Activated CD4-positive, alpha-beta T cell treated with anti-CD3 and anti-CD28 coated beads for 36 hours (primary cell): ENCODE measurements at regions not wholly inside any gene's neighbourhood (a gene's known extent, or its start where the extent isn't known, plus 50 kb on each side); places are given as distances from the start of the nearest gene placed in this dataset.
"Not testable (repeated sequence)": the region's sequence is repeated elsewhere in the genome, so short reads cannot be mapped to it uniquely, and the experiment has no call there.

Experiments used
- ATAC-seq: fragments of 200-7000 bp; cut with Tn5 transposase; one replicate; pipeline ENCODE4 v1.10.0; 2021; ENCODE audit warnings: mild to moderate bottlenecking, moderate library complexity
- CTCF ChIA-PET: fragments of 350-600 bp; sonication (Branson Sonifier 250); formaldehyde crosslinking; loops from one replicate; lab custom pipeline; 2021; ENCODE audit warnings: antibody characterized with exemption; lab: Charles Lee
- POLR2A ChIA-PET: fragments of 350-600 bp; sonication (Branson Sonifier 250); formaldehyde crosslinking; loops from one replicate; lab custom pipeline; 2021; ENCODE audit warnings: antibody characterized with exemption, inconsistent platforms; lab: Charles Lee
- DNase-seq: peaks from one replicate; pipeline ENCODE4 v3.0.0-alpha.2; 2020
- H3K27ac Mint-ChIP-seq: one replicate; pipeline ENCODE4 v1.8.0; 2021; ENCODE audit warnings: mixed read lengths
- H3K27me3 Mint-ChIP-seq: one replicate; pipeline ENCODE4 v1.8.0; 2021; ENCODE audit warnings: mixed read lengths
- H3K36me3 Mint-ChIP-seq: one replicate; pipeline ENCODE4 v1.8.0; 2021; ENCODE audit warnings: low read depth, mixed read lengths
- H3K4me1 Mint-ChIP-seq: one replicate; pipeline ENCODE4 v1.8.0; 2021; ENCODE audit warnings: mixed read lengths
- H3K4me3 Mint-ChIP-seq: one replicate; pipeline ENCODE4 v1.8.0; 2021; ENCODE audit warnings: mild to moderate bottlenecking, moderate library complexity, mixed read lengths
- H3K9me3 Mint-ChIP-seq: one replicate; pipeline ENCODE4 v1.8.0; 2021; ENCODE audit warnings: low read depth, mixed read lengths
- intact Hi-C, 2 experiments: fragments of 100-400 bp; cut with DNase I in 1 of 2; cut with micrococcal nuclease in 1 of 2; formaldehyde crosslinking; loops; one replicate each; pipeline versions ENCODE4 v1.14.2 to v1.15.1; 2022 to 2024; cut with DNase I, micrococcal nuclease

DNA sequence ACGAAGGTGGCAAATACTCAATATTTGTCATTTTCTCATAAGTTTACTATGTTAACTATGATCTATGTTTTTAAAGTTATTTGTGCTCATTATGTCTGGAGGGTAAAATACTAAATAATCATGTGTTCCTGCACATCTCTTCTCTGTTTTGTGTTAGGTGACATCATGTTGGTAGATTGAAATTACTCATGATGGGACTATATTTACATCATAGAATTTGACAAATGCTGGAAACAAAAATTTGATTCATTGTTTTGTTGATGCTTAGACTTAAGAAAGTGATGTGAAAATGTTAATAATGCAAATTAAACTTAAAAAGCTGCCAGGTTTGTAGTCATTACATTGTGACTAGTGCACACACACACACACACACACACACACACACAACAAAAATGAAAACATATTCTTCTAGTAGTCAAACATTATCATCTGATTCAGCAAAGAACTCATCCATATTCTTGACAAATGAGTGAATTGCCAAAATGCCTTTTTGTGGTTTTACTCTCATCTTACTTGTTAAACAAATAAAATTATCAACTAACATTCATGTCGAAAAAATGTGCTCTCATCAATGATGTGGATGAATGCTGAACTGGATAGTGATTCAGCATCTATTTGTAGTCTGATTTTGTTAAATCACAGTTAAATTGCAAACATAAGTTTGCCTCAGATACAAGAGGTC lies 870.7 kb downstream of the BRINP3 start:
- ChIA-PET POLR2A (no interaction called here), CTCF (no interaction called here)
- Mint-ChIP-seq H3K27ac (no peak overlapping the region), H3K4me1 (no peaks in the 10 kb centered on the region), H3K4me3 (no peak overlapping the region), H3K9me3 (no peaks in the 10 kb centered on the region), H3K36me3 (no peaks in the 10 kb centered on the region), H3K27me3 (no peaks in the 10 kb centered on the region)
- intact Hi-C loops, result no loop called here
- DNase-seq, result no peak
- no peak for ATAC-seq

- H3K4me1 Mint-ChIP-seq, result no peaks in the 10 kb centered on the region
- intact Hi-C loops, result no loop called here
- CTCF ChIA-PET, result no interaction called here
- POLR2A ChIA-PET, result no interaction called here
- DNase-seq (no peak), ATAC-seq (no peak)
- H3K36me3 Mint-ChIP-seq, result no peaks in the 10 kb centered on the region
- no peaks in the 10 kb centered on the region for H3K9me3 Mint-ChIP-seq
- H3K4me3 Mint-ChIP-seq, result no peak overlapping the region
- H3K27me3 Mint-ChIP-seq, result no peaks in the 10 kb centered on the region
- H3K27ac Mint-ChIP-seq, result no peak overlapping the region
These were observed 870.1 kb downstream of the BRINP3 start for GRCh38 chr1:189607477-189608096.

DNA sequence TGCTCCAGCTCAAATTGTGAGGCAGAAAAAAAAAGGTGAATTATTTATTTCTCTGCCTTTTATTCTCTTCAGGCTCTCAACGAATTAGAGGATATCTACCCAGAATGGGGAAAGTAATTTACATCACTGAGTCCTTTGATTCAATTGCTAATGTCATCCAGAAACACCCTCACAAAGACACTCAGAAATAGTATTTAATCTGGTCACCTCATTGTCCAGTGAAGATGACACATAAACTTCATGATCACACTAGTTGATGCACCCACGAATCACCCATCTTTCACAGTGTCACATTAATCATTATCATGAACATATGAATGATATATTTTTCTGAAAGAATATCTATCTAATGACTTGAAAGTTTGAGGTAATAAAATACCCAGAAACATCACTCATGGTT lies 868.5 kb downstream of the BRINP3 start:
- ATAC-seq, result no peak
- CTCF ChIA-PET, result interaction anchor here (0.6 kb wide), 1 partner anchor 239 kb away, joined by 3 read pairs; no protein-coding TSS in a partner anchor
- H3K9me3 Mint-ChIP-seq, result no peaks in the 10 kb centered on the region
- H3K4me1 Mint-ChIP-seq, result no peaks in the 10 kb centered on the region
- intact Hi-C loops, result no loop called here
- no peaks in the 10 kb centered on the region for H3K27me3 Mint-ChIP-seq
- no peak overlapping the region for H3K27ac Mint-ChIP-seq
- H3K36me3 Mint-ChIP-seq, result no peaks in the 10 kb centered on the region
- DNase-seq, result no peak
- no peak overlapping the region for H3K4me3 Mint-ChIP-seq
- POLR2A ChIA-PET, result no interaction called here

DNA sequence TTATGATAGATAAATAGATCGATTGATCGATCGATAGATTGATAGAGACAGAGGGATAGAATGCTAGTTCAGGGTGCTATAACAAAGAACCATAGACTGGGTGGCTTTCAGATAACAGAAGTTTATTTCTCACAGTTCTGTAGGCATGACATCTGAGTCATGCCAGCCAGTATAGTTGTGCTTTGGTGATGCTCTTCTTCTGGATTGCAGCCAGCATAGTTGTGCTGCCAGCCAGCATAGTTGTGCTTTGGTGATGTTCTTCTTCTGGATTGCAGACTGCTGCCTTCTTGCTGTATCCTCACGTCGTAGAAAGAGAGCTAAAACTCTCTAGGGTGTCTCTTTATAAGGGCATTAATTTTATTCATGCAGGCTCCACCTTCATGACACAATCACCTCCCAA lies 860.8 kb downstream of the BRINP3 start:
- CTCF ChIA-PET, result no interaction called here
- no peak overlapping the region for H3K4me3 Mint-ChIP-seq
- no peaks in the 10 kb centered on the region for H3K36me3 Mint-ChIP-seq
- no peaks in the 10 kb centered on the region for H3K4me1 Mint-ChIP-seq
- ATAC-seq (no peak), DNase-seq (no peak)
- no peaks in the 10 kb centered on the region for H3K27me3 Mint-ChIP-seq
- H3K9me3 Mint-ChIP-seq, result no peaks in the 10 kb centered on the region
- intact Hi-C loops, result loop anchor here in 1 of 2 experiments (5.0 kb wide), 1 partner anchor 40 kb away; no protein-coding TSS in a partner anchor
- no peak overlapping the region for H3K27ac Mint-ChIP-seq
- POLR2A ChIA-PET, result no interaction called here

DNA sequence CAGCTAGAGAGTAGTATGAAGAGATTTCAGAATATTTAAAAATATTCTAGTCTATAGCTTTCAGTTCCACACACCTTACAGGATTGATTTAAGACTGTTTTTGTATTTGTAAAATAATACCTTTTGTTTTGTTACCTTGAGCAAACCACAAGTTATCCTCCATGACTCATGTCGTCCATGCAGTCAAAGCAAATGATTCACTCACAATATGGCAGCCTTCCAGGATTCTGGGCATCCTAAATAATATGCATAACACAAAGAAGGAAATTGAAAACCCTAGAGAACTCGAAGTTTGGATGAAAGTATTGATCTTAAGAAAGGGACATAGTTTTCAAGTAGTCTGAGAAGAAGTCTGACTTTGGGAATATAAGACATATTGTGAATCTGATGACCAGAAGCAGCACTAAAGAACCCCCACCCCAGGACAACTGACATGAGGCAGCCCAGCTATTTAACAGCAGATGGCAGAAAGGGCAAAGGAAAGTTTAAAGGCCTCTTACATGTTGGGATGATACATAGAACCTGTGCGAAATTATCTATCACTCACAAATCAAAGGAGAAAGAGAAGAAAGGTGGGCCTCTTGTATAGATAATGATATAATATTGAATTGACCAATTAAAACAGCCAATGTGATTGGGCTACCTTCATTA lies 857.9 kb downstream of the BRINP3 start:
- DNase-seq (no peak), ATAC-seq (no peak)
- Mint-ChIP-seq H3K4me1 (no peaks in the 10 kb centered on the region), H3K9me3 (no peaks in the 10 kb centered on the region), H3K27ac (no peak overlapping the region), H3K27me3 (no peaks in the 10 kb centered on the region), H3K4me3 (no peak overlapping the region), H3K36me3 (no peaks in the 10 kb centered on the region)
- POLR2A ChIA-PET, result no interaction called here
- intact Hi-C loops, result loop anchor here in 1 of 2 experiments (5.0 kb wide), 1 partner anchor 43 kb away; no protein-coding TSS in a partner anchor
- CTCF ChIA-PET, result no interaction called here

GRCh38 chr1:189620471-189620870 lies 857.2 kb downstream of the BRINP3 start:
- no peak overlapping the region for H3K27ac Mint-ChIP-seq
- H3K36me3 Mint-ChIP-seq, result no peaks in the 10 kb centered on the region
- ChIA-PET CTCF (no interaction called here), POLR2A (no interaction called here)
- H3K4me1 Mint-ChIP-seq, result no peaks in the 10 kb centered on the region
- DNase-seq (no peak), ATAC-seq (no peak)
- no peaks in the 10 kb centered on the region for H3K9me3 Mint-ChIP-seq
- intact Hi-C loops, result no loop called here
- H3K4me3 Mint-ChIP-seq, result no peak overlapping the region
- no peaks in the 10 kb centered on the region for H3K27me3 Mint-ChIP-seq

- CTCF ChIA-PET, result no interaction called here
- intact Hi-C loops, result no loop called here
- POLR2A ChIA-PET, result no interaction called here
- Mint-ChIP-seq H3K36me3 (no peaks in the 10 kb centered on the region), H3K27ac (no peak overlapping the region), H3K4me1 (no peaks in the 10 kb centered on the region), H3K9me3 (no peaks in the 10 kb centered on the region), H3K27me3 (no peaks in the 10 kb centered on the region), H3K4me3 (no peak overlapping the region)
- no peak for ATAC-seq
- no peak for DNase-seq
These were observed 854.3 kb downstream of the BRINP3 start for GRCh38 chr1:189623336-189623735.

- H3K4me1 Mint-ChIP-seq, result no peaks in the 10 kb centered on the region
- no peak overlapping the region for H3K4me3 Mint-ChIP-seq
- intact Hi-C loops, result no loop called here
- CTCF ChIA-PET, result no interaction called here
- no peaks in the 10 kb centered on the region for H3K36me3 Mint-ChIP-seq
- no peaks in the 10 kb centered on the region for H3K9me3 Mint-ChIP-seq
- DNase-seq (no peak), ATAC-seq (no peak)
- H3K27me3 Mint-ChIP-seq, result no peaks in the 10 kb centered on the region
- POLR2A ChIA-PET, result no interaction called here
- no peak overlapping the region for H3K27ac Mint-ChIP-seq
These were observed 850.2 kb downstream of the BRINP3 start for GRCh38 chr1:189627427-189627826.

DNA sequence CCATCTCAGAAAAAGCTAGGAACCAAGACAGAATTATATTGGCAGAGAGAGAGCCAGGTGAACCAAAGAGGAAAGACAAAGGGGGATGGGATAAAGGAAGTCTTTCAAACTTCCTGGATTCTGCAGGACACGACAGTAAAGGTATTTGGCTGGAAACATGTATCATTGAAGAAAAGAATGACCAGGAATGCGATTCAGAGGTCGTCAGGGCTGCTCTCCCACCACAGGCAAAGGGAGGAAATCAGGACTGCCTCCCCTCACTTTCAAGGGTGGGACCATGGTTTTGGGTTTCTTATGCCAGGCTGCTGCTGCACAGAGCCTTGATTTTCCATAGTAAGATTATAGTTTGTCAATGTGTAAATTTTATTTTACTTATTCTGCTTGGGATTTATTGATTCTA lies 848.8 kb downstream of the BRINP3 start:
- no peak for ATAC-seq
- no peaks in the 10 kb centered on the region for H3K9me3 Mint-ChIP-seq
- intact Hi-C loops, result no loop called here
- ChIA-PET CTCF (no interaction called here), POLR2A (no interaction called here)
- DNase-seq, result no peak
- no peaks in the 10 kb centered on the region for H3K27me3 Mint-ChIP-seq
- no peaks in the 10 kb centered on the region for H3K4me1 Mint-ChIP-seq
- H3K4me3 Mint-ChIP-seq, result no peak overlapping the region
- no peak overlapping the region for H3K27ac Mint-ChIP-seq
- H3K36me3 Mint-ChIP-seq, result no peaks in the 10 kb centered on the region

GRCh38 chr1:189633658-189634057 lies 844.0 kb downstream of the BRINP3 start:
- DNase-seq, result no peak
- ATAC-seq, result no peak
- Mint-ChIP-seq H3K27me3 (no peaks in the 10 kb centered on the region), H3K4me3 (no peak overlapping the region), H3K27ac (no peak overlapping the region), H3K9me3 (peaks cover 4% of the 10 kb centered on the region), H3K36me3 (no peaks in the 10 kb centered on the region), H3K4me1 (no peaks in the 10 kb centered on the region)
- ChIA-PET CTCF (no interaction called here), POLR2A (no interaction called here)
- intact Hi-C loops, result no loop called here

DNA sequence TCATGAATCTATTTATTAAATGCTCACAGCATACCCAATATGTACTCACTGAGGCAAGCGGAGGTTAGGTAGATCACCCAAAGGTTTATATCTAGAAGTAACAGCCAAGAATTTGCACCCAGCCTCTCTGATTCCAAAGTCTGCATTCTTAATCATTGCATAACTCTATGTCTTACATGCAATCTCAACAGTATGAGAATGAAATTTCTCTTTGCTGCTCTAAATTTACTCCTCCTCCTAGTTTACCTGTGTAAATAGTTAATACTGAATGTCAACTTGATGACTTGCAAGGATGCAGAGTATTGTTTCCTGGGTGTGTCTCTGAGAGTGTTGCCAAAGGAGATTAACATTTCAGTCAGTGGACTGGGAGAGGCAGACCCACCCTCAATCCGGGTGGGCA lies 840.6 kb downstream of the BRINP3 start:
- peaks cover 4% of the 10 kb centered on the region for H3K9me3 Mint-ChIP-seq
- no peaks in the 10 kb centered on the region for H3K36me3 Mint-ChIP-seq
- ATAC-seq (no peak), DNase-seq (no peak)
- ChIA-PET POLR2A (no interaction called here), CTCF (no interaction called here)
- no peaks in the 10 kb centered on the region for H3K27me3 Mint-ChIP-seq
- H3K27ac Mint-ChIP-seq, result no peak overlapping the region
- intact Hi-C loops, result no loop called here
- no peaks in the 10 kb centered on the region for H3K4me1 Mint-ChIP-seq
- no peak overlapping the region for H3K4me3 Mint-ChIP-seq

- DNase-seq, CTCF ChIA-PET, H3K36me3 Mint-ChIP-seq, POLR2A ChIA-PET, intact Hi-C loops, ATAC-seq, H3K4me1 Mint-ChIP-seq, H3K9me3 Mint-ChIP-seq, H3K4me3 Mint-ChIP-seq, H3K27ac Mint-ChIP-seq, H3K27me3 Mint-ChIP-seq: not testable (repeated sequence)
These were observed 833.5 kb downstream of the BRINP3 start for GRCh38 chr1:189644156-189644555.
